ENCODE measurements at regions not wholly inside any gene's neighbourhood (a gene's known extent, or its start where the extent isn't known, plus 50 kb on each side); places are given as distances from the start of the nearest gene placed in this dataset.

- H3K4me3 ChIP-seq (ENCODE audit: low read depth, low read length), result no peak overlapping the region
- DNase-seq (ENCODE audit: low read depth, low spot score), result no peak
- POLR2A ChIA-PET, result no interaction called here
- CTCF ChIA-PET, result no interaction called here
- TF ChIP-seq CTCF (IDR thresholded peaks at IDR 0.05; ENCODE audit: insufficient read depth, low read length, missing control alignments), result no peak
Measured at GRCh38 chr5:91906494-91906893, 523.4 kb upstream of the ARRDC3 start.

- H3K4me3 ChIP-seq (ENCODE audit: low read depth, low read length), result no peak overlapping the region
- ChIA-PET CTCF (no interaction called here), POLR2A (no interaction called here)
- TF ChIP-seq CTCF (IDR thresholded peaks at IDR 0.05; ENCODE audit: insufficient read depth, low read length, missing control alignments), result no peak
- no peak for DNase-seq (ENCODE audit: low read depth, low spot score)
Measured at GRCh38 chr5:91906027-91906426, 522.9 kb upstream of the ARRDC3 start.

- POLR2A ChIA-PET, result no interaction called here
- no peak for DNase-seq (ENCODE audit: low read depth, low spot score)
Measured at GRCh38 chr5:91898898-91899297, 515.8 kb upstream of the ARRDC3 start.

GRCh38 chr5:91898019-91898418 lies 514.9 kb upstream of the ARRDC3 start:
- CTCF ChIA-PET, result no interaction called here
- TF ChIP-seq CTCF (IDR thresholded peaks at IDR 0.05; ENCODE audit: insufficient read depth, low read length, missing control alignments), result no peak
- no peak overlapping the region for H3K4me3 ChIP-seq (ENCODE audit: low read depth, low read length)
- POLR2A ChIA-PET, result no interaction called here
- no peak for DNase-seq (ENCODE audit: low read depth, low spot score)

More at GRCh38 chr5:91898898-91899297, 515.8 kb upstream of the ARRDC3 start:
- no peak for TF ChIP-seq CTCF (IDR thresholded peaks at IDR 0.05; ENCODE audit: insufficient read depth, low read length, missing control alignments)
- CTCF ChIA-PET, result no interaction called here
- no peak overlapping the region for H3K4me3 ChIP-seq (ENCODE audit: low read depth, low read length)

GRCh38 chr5:91888810-91889209 lies 505.7 kb upstream of the ARRDC3 start:
- no peak overlapping the region for H3K4me3 ChIP-seq (ENCODE audit: low read depth, low read length)
- ChIA-PET POLR2A (no interaction called here), CTCF (no interaction called here)
- no peak for TF ChIP-seq CTCF (IDR thresholded peaks at IDR 0.05; ENCODE audit: insufficient read depth, low read length, missing control alignments)
- no peak for DNase-seq (ENCODE audit: low read depth, low spot score)

- DNase-seq (ENCODE audit: low read depth, low spot score), result no peak
- ChIA-PET CTCF (no interaction called here), POLR2A (no interaction called here)
- H3K4me3 ChIP-seq (ENCODE audit: low read depth, low read length), result no peak overlapping the region
- TF ChIP-seq CTCF (IDR thresholded peaks at IDR 0.05; ENCODE audit: insufficient read depth, low read length, missing control alignments), result no peak
Measured at GRCh38 chr5:91885291-91886265, 502.5 kb upstream of the ARRDC3 start.

Data from AG04449 (cell line).